ENCODE measurements at regions not wholly inside any gene's neighbourhood (a gene's known extent, or its start where the extent isn't known, plus 50 kb on each side); places are given as distances from the start of the nearest gene placed in this dataset.

DNA sequence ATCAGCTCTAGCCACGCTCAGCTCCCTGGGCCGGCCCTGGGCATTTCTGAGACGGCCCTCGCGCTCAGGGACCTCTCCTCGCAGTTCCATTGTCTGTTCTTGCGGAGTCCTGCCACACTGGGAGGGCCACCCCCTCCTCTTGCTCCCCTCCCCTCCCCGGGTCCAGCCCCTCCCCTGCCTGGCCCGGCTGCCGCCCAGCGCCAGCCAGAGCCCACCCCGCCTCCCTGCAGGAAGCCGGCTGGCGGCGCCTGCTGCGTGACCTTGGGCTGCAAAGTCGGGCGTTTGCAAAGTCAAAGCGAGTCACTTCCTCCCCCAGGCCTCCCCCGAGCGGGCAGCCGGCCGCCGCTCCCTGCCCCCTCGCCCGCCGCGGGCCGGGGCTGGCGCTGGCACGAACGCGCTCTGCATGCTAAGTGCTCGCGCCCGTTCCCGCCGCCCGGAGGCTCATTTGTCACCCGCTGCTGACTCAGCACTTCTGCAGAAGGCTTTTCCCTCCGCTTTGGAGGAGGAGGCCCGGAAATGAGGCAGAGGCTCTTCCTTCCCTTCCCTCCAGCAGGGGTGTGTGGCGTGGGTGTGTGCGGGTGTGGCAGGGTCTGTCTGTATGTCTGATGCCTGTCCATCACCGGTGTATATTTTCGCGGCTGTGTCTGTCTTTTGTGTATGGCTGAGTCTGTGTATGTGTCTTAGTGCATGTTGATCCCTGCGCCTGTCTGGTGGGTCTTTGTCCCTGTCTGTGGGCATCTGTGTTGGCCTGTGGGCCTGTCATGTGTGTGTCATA is 72.0 kb downstream of the IRF2BPL start:
- ATAC-seq (ENCODE audit: low read depth) (peak; percentile 70), DNase-seq (peak; percentile 87)
- ChIA-PET CTCF (interaction anchor here (0.7 to 4.6 kb wide), 8 partner anchors 9 to 111 kb away, joined by 3 to 28 read pairs (median 6); partner anchors contain the start of gene IRF2BPL), POLR2A (interaction anchor here (0.9 to 1.5 kb wide), 6 partner anchors 9 to 78 kb away, joined by 3 to 13 read pairs (median 6); partner anchors contain the start of gene IRF2BPL)
- Histone ChIP-seq H3K79me2 (ENCODE audit: control insufficient read depth, insufficient read depth, low read length) (peaks cover 3% of the 10 kb centered on the region), H3K36me3 (replicated peaks in 1 of 2; ENCODE audit: control extremely low read depth in 1 of 2, control insufficient read depth in 1 of 2, extremely low read depth in 1 of 2, insufficient read depth in 2 of 2, low read length in 1 of 2) (no peaks in the 10 kb centered on the region), H3K27ac (ENCODE audit: low read length in 2 of 2) (peak overlapping the region; percentile 89 to 94), H4K20me1 (ENCODE audit: control insufficient read depth, insufficient read depth, low read length, poor library complexity, severe bottlenecking) (no peaks in the 10 kb centered on the region), H3K27me3 (replicated peaks in 1 of 4; ENCODE audit: control extremely low read depth in 1 of 4, control insufficient read depth in 3 of 4, insufficient read depth in 4 of 4, low read length in 3 of 4) (no peaks in the 10 kb centered on the region), H3K4me3 (ENCODE audit: control extremely low read depth in 1 of 5, extremely low read depth in 1 of 5, insufficient read depth in 1 of 5, low read depth in 2 of 5, low read length in 4 of 5) (peak overlapping the region; percentile 23 to 64 (median 59)), H3K4me1 (ENCODE audit: control insufficient read depth in 2 of 2, insufficient read depth in 2 of 2, low read length in 2 of 2) (peaks cover 50 to 75% of the 10 kb centered on the region in 2 donors), H3K9ac (ENCODE audit: low read length) (peak overlapping the region; percentile 71), H2AFZ (ENCODE audit: insufficient read depth, low read depth, low read length, poor library complexity, severe bottlenecking) (peak overlapping the region; percentile 49), H3K9me3 (ENCODE audit: control extremely low read depth in 1 of 3, control insufficient read depth in 2 of 3, insufficient read depth in 1 of 3, low read length in 2 of 3) (no peaks in the 10 kb centered on the region), H3K4me2 (replicated peaks; ENCODE audit: low read depth, low read length, poor library complexity, severe bottlenecking) (peak overlapping the region; percentile 77)
- H3K27me3 Mint-ChIP-seq = no peaks in the 10 kb centered on the region
- no peak for TF ChIP-seq EZH2 (IDR thresholded peaks at IDR 0.05; ENCODE audit: borderline replicate concordance, insufficient read depth, low read depth, low read length, poor library complexity, severe bottlenecking)
- TF ChIP-seq, protein P1, sequence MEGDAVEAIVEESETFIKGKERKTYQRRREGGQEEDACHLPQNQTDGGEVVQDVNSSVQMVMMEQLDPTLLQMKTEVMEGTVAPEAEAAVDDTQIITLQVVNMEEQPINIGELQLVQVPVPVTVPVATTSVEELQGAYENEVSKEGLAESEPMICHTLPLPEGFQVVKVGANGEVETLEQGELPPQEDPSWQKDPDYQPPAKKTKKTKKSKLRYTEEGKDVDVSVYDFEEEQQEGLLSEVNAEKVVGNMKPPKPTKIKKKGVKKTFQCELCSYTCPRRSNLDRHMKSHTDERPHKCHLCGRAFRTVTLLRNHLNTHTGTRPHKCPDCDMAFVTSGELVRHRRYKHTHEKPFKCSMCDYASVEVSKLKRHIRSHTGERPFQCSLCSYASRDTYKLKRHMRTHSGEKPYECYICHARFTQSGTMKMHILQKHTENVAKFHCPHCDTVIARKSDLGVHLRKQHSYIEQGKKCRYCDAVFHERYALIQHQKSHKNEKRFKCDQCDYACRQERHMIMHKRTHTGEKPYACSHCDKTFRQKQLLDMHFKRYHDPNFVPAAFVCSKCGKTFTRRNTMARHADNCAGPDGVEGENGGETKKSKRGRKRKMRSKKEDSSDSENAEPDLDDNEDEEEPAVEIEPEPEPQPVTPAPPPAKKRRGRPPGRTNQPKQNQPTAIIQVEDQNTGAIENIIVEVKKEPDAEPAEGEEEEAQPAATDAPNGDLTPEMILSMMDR (IDR thresholded peaks at IDR 0.05) = no peak
- peak overlapping the region; percentile 99 for H3K27ac Mint-ChIP-seq
- peaks cover 65% of the 10 kb centered on the region for H3K4me1 Mint-ChIP-seq
- under 1% methylated on average over 45 of the region's 48 CpGs for WGBS (ENCODE audit: insufficient coverage)
- peak overlapping the region; percentile 95 for H3K4me3 Mint-ChIP-seq
- H3K9me3 Mint-ChIP-seq (ENCODE audit: insufficient read depth) = no peaks in the 10 kb centered on the region
- intact Hi-C loops (cut with micrococcal nuclease) = loop anchor here (1.0 to 2.0 kb wide), 6 partner anchors 9 to 165 kb away; partner anchors contain the start of genes CIPC and IRF2BPL
